DMS 273 (cell line): ENCODE measurements at regions not wholly inside any gene's neighbourhood (a gene's known extent, or its start where the extent isn't known, plus 50 kb on each side); places are given as distances from the start of the nearest gene placed in this dataset.

Experiments
- DNase-seq: peaks from one replicate; lab custom pipeline; 2025; ENCODE audit not compliant: unreplicated experiment; lab: John Stamatoyannopoulos, UW

DNA sequence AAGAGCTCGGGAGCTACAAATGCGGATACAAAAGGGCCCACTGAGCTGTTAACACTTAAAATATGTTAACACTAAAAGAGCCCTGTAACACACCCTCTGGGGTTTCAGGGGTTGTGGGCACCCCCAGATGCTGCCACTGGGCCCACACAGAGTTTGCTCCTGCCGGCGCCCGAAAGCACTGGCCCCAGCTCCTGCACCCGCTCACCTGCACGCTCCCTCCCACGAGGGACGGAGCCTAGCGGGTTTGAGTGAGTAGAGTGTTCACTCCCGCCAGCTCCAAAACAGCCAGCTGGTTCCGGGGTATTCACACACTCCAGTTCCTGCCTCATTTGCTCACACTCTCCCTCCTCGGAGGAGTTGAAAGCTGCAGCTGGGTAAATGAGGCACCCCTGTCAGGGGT, 357.7 kb downstream of the ETNK1 start:
- DNase-seq = no peak

DNA sequence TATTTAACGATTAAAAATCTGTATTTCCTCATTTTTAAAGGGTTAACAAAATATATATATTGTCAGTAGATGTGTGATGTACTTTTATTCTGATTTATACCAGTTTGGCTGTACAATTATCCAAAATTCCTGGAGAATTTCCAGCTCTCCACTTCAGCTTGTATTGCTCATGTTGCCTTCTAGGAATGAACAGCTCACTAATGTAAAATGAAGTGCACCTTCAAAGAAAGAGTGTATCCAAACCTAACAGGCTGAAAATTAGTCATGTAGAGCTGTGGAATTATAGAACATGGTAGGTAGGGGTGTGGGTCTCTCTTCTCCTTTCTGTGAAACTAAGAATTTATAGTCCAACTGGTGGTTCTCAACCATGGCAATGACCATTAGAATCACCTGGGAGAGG, 362.0 kb downstream of the ETNK1 start:
- DNase-seq = no peak

DNA sequence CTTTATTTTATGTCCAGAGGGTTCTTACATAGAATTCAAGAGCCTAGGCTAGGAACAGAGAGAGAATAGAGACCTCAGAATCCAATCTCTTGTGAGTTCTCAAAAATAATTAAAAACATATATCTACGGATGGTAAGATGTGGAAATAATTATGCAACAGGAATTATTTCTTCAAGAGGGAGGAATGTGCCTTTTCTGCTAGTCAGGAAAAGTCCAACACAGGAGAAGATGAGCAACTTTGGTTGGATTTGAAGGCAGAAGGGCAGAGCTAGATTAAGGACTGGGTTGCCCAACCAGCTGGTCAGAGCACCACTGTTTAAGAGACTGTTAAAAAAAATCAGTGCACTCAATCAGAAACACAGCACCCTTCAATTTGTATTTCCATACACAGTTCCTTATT, 365.5 kb downstream of the ETNK1 start:
- no peak for DNase-seq

DNA sequence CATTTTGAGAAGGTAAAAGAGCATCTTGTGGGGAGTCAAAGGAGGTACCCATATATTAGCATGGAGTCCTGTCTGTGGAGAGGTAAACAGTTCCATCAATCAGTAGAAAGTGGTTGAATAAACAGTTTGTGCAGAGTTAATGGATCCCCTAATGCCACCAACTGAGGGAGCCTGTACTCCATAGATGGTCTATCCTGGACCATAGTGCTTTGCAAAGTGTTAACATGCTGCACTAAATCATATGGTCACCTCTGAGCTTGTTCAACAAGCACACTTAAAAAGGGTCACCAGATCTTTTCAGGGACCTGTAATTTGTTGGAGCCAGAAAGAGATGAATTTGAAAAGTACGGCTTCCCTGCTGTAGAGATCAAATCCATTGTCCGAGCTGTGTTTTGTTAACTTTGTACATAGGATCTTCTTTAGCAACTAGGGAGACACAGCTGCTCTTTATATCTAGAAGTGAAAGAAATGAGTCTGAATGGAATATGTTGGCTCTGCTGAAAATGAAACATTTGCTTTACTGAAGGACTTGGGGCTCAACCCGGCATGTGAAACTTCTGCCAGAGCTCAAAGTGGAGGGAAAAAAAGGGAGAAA, 366.4 kb downstream of the ETNK1 start:
- no peak for DNase-seq

DNA sequence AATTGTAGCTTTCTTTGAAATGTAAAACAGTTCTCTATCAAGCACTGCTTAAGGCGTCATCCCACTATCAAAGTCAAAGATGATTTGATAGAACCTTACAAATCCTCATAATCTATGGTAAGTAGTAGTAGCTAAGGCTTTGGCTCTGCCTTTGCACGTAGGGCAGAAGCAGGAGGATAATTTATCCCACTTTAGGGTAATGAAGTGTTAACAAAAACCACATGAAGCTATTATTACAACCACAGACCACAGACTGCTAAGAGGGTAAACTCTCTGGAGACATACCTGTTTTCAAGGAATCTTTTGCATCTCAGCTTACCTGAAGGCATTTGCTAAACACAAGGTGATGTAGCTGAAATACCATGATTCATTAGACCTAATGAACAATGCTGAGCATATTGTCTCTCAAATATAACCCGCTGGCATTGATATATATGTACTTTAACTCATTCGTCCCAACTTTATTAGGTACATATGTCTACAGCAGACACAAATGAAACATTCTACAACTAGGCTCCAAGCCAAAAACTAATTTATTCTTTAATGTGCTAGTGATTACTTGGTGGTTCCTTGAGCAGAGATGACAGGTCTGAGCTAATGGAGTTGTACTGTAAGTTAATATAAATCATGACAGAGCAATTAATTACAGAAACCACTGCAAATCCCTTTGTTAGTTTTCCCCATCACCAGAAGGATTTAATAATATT, 368.8 kb downstream of the ETNK1 start:
- peak; percentile 27 for DNase-seq

DNA sequence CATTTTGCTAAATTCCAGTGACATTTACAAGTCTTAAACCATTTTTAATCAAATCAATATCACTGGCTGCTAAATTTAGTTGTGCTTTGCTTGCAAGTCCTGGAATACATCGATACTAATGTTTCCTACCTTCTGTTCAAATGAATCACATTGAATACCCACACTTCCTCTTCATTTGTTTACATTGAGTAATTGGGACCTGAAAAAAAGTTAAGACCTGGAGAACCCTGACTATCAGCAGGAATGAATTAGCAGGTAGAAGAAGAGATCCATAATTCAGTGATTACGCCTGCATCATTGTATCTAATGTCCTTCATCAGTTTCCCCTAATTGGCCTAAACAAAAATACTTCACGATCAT, 369.3 kb downstream of the ETNK1 start:
- DNase-seq = no peak

DNA sequence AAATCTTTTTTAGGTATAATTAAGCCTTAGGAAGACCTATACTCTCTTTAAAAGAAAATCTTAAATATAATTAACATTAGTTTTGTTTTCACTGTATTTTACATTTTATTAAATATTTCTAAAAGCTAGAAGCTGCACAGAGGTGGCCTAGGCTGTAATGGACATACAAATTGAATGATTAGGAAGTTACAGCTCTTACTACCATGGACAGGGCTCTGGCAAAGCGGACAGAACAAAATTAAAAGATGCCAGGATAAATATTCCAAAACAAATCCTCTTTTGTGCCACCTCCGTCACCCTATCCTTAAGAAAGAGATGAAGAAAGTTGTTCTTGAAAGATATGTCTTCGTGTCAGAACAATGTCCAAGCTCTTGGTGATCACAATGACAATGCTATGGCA, 376.5 kb downstream of the ETNK1 start:
- DNase-seq = no peak

DNA sequence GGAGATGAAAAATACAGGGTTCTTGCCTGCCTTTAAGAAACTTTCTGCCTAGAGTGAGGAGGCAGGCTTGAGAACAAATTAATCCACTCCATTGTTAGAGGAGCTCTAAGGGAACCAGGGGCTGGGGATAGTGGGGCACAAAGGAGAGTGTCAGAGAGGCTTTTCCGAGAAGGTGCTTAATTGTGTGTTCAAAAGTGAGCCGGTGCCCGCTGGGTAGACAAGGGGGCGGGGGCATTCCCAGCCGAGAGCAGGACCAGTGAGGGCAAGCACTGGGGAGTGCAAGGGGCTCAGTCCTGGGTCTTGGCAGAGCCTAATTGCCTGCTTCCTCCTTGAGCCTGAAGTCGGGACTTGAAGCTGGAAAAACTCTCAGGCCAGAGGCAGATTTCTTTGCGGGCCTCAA, 377.4 kb downstream of the ETNK1 start:
- DNase-seq = no peak

DNA sequence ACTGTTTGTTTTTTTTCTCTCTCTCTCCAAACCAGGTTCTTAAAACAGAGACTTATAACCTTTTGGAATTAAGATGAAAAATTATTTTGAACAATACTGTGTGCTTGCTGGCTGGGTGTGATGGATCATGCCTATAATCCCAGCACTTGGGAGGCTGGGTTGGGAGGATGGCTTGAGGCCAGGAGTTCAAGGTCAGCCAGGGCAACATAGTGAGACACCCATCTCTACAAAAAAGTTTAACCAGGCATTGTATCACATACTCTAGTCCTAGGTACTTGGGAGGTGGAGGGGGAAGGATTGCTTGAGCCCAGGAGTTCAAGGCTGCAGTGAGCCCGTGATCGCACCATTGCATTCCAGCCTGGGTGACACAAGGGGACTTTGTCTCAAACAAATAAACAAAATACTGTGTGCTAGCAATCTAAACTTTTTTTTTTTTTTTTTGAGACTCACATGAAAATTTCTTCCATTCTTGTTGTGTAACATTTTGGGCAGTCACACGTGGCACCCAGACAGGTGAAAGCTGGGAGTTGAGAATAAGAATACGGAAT, 379.6 kb downstream of the ETNK1 start:
- DNase-seq = no peak

DNA sequence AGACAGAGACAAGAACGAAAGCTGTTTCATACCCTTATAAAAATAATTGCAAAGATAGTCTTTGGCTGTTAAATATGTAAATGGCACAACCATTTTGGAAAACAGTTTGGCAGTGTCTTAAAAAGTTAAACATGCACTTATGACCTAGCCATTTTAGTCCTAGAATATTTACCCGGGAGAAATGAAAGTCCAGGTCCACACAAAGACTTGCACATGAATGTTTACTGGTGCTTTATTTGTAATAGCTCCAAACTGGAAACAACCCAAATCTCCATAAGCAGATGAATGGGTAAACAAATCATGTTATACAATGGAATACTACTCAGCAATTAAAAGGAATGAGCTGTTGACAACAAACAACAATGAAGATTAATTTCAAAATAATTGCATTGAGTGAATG, 380.4 kb downstream of the ETNK1 start:
- DNase-seq = no peak

DNA sequence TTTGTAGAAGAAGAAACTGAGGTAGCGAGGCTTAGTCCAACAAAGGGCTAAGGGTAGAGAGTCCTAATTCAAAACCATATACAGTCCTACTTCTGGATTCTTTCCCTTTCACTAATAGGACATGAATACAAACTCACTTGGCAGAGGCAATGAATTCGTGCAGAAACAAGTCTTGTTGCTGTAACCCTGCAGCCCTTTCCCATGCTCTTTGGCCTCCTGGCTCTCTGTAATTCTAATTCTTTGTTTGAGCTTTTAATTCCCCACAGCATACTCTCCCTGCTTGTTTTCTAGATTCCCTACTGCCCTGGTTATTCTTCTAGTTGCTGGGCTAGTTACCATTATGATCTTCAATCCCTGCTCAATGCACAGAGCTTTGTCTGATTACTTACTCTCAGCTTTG, 381.4 kb downstream of the ETNK1 start:
- no peak for DNase-seq

DNA sequence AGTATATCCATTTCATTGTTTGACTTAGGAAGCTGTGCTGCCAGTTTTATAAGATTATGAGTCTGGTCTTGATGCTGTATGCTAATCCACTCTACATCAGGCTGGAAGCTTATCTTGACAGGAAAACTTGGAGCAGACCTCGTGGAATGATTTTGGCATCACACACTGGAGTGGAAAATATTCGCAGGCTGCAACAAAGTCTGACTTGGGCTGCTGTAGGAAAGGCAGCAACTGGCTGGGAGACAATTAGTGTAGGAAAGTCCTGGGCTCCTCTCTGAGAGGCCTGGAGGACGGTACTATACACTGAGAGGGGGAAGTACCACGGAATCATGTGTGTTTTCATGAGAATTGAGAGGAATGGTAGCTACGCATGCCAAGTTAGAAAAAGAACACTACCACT, 383.7 kb downstream of the ETNK1 start:
- DNase-seq = no peak

DNA sequence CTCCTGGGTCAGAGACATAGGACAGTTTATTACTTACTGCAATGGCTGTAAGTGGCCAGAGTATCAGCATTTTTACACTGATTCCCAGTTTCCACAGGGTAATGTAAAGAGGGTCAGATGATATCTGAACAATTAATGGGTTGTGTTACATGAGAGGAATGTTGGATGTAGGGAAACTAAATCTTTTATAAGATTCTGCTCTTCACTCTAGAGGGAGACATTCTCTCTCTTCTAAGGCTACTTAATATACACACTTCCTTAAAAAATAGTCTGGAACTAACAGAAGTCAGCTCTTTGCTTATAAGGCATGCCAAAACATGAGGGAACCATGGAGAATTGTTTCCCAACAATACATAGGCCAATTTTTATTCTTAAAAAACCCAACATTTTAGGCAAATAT, 389.8 kb downstream of the ETNK1 start:
- no peak for DNase-seq

DNA sequence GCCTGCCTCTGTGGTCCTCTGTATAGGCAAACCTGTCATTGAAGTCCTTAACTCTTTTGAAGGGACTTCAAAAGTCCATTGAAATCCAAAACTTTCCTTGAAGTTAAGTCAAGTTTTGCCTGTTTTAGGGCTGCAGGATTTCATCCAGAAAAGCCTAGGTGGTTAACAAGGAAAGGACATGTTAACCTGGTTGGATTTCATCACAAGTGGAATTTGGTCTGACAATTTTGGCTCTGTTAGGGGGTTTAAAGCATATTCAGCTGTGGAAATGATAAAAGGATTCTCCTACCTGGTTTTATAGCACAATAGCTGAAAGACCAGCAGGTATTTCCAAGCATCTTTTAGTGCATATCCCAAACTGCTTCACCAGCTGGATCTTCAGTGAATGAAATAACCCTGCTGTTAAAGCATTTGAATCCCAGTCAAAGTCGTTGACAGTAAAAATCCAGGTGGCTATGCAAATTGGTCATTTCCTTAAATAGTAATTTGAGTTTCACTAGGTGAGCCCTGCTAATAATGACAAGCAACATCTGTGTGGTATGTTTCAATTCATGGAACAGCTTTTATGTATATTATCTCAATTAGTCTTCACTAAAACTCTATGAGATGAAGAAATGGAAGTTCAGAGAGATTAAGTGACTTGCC, 400.5 kb downstream of the ETNK1 start:
- no peak for DNase-seq

DNA sequence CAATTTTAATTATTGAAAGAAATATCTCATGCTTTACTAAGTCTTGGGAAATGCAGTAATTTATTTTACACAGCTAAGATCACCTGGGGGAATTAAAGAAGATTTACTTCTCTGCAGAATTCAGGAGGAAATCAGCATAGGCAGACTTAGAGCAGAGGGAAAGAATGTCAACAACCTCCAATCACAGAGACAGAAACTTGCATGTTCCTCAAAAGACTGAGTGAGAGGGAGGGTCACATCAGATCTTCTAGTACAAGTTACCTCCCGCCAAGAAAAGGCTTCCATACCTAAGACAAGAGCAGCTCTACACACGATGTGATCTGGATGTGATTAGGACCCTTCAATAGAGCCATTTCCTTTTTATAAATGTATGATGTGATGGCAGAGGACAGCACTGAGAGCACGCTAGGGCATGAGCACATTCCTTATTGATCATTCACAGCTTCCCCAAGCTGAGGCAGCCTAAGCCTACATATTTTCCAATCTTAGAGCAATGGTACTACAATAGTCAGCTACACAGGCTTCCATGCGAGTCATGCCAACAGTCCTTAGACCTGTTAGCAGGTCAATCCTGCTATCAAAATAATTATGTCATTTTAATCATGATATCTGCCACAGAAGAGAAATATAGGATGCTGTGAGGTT, 403.3 kb downstream of the ETNK1 start:
- DNase-seq = no peak

DNA sequence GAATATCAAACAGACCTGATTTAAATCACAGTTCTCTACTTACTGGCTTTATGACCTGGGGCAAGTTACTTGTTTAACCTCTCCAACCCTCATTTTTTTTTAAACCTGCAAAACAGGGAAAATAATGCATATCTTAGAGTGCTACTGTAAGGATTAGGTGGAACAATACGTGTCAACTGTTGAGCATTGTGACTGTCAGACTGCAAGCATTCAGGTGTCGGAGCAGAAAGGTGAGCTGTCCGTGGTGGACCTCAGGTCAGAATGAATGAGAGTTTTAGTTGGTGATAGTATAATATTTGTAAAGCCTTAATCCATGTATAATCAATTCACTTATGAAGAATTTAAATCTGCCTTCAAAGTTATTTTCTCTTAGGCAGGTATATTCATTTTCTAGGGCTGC, 404.2 kb downstream of the ETNK1 start:
- no peak for DNase-seq

DNA sequence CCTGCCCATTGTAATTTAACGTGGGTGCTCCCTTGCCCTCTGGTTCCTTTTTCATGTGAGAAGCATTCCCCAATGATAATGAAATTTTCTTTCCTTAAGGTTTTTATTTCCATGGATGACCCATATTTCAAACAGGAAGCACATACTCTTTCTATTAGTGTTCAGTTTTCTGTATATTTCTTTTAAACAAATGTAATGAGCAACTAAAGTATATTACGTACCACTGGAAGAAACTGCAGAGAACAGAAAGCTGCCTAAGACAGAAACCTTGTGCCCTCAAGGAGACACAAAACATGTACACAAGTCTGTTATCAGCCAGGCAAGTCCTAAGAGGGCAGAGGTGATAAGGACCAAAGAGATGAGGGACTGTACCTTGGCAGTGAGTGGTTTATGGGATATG, 414.9 kb downstream of the ETNK1 start:
- no peak for DNase-seq

DNA sequence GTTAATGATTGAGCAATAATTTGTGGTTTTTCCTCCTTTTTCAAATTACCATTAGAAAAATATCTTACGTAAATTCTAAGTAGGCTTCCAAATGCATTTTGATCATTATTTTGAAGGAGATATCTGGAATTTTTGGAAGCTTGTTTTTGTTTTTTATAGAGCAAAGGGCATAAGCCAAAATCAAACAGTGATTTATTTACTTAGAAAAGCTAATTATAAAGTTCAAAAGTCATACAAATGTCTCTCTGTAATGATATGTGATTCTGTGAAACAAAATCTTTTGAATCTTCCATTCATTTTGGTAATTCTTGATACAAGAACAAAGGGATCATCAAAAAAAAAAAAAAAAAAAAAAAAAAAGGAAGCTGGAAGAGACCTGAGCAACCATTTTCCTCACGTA, 416.8 kb downstream of the ETNK1 start:
- no peak for DNase-seq

DNA sequence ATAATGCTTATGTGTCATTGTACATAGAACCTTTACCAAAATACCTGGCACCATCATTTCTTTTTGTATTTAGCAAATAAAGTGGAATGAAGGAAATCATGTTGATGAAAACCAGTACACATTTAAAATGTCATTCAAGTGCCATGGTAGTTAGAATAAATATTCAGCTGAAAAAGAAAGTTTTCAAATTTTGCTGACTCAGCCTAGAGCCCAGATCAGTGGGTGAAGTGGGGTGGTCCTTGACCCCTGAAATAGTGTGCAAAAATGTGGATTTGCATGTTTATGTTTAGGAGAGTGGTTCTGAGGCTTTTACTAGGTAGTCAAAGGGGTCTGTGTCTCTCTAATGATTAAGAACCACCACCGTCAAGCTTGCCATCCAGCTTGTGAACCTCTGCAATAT, 418.7 kb downstream of the ETNK1 start:
- no peak for DNase-seq

DNA sequence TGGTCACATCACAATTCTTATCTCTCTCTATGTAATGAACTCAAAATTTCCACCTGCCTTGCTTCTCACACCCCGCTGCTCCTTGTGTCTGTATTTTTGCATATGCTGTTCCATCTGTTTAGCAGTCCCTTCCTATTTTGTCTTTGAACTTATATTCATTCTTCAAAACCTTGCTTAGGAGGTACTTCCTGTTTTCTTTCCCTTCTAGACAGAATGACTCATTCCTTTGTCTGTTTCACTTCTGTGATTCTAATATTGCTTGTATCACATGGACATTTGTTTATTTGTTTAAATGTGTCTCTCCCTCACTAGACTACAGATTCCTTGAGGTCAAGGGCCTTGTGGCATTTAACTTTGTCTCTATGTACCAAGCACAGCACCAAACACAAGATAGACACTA, 424.2 kb downstream of the ETNK1 start:
- no peak for DNase-seq

DNA sequence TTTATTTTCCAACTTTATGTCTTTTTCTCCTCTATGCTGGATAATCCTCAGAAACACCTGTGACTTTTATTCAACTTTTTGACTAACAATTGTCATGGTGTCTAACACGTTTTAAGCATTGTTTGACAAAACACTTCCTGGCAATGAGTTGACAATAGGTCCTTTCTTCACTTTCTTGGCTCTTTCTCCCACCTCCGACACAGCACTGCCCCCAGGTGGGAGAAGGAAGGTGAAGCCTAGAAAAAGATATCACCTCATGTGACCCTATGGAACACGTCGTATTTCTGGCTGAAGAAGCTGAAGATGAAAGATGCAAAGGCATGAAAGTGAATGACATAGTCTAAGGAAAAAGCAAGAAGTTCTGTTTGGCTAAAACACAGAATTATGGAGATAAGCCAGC, 430.0 kb downstream of the ETNK1 start:
- peak; percentile 41 for DNase-seq

DNA sequence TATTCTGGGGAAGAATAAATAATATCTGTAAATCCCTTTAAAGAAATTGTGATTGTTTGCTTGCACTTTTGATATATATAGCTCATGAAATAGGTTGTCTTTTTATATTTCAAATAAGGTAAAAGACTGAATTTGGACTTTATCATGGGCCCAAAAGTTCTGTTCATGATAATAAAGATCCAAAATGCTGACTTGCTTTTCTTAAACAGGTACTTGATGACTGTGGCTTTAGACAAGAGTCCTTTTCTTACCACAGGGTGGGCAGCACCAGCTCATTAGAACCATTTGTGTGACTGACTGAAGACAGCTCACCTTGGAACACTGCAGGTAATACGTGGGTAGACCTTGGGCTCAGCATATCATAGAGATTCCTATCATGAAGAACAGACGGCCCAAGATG, 432.6 kb downstream of the ETNK1 start:
- DNase-seq = no peak
